Neural cell (in vitro differentiated cells): ENCODE measurements at regions not wholly inside any gene's neighbourhood (a gene's known extent, or its start where the extent isn't known, plus 50 kb on each side); places are given as distances from the start of the nearest gene placed in this dataset.

Experiments used
- MXI1 ChIP-seq: fragments of 450-650 bp; conservative IDR thresholded peaks from 2 replicates; pipeline ENCODE4 v1.6.1; 2014; ENCODE audit warnings: antibody characterized with exemption, mild to moderate bottlenecking; ENCODE audit not compliant: poor library complexity, severe bottlenecking
- POLR2AphosphoS5 ChIP-seq: IDR thresholded peaks from 2 replicates; pipeline ENCODE4 v1.6.1; 2012
- RAD21 ChIP-seq: fragments of 450-650 bp; conservative IDR thresholded peaks from 2 replicates; pipeline ENCODE4 v1.6.1; 2014; ENCODE audit warnings: antibody characterized with exemption, mild to moderate bottlenecking, moderate library complexity
- SMC3 ChIP-seq: fragments of 450-650 bp; conservative IDR thresholded peaks from 2 replicates; pipeline ENCODE4 v1.6.1; 2014; ENCODE audit warnings: antibody characterized with exemption, mild to moderate bottlenecking, moderate library complexity; ENCODE audit not compliant: poor library complexity
- TAF1 ChIP-seq: IDR thresholded peaks from 2 replicates; pipeline ENCODE4 v1.6.1; 2012; ENCODE audit warnings: low read depth
- TF ChIP-seq, protein P1 (sequence below): fragments of 450-650 bp; IDR thresholded peaks from 2 replicates; pipeline ENCODE4 v1.5.1; 2014; ENCODE audit warnings: antibody characterized with exemption, mild to moderate bottlenecking, moderate library complexity; ENCODE audit not compliant: poor library complexity, severe bottlenecking

DNA sequence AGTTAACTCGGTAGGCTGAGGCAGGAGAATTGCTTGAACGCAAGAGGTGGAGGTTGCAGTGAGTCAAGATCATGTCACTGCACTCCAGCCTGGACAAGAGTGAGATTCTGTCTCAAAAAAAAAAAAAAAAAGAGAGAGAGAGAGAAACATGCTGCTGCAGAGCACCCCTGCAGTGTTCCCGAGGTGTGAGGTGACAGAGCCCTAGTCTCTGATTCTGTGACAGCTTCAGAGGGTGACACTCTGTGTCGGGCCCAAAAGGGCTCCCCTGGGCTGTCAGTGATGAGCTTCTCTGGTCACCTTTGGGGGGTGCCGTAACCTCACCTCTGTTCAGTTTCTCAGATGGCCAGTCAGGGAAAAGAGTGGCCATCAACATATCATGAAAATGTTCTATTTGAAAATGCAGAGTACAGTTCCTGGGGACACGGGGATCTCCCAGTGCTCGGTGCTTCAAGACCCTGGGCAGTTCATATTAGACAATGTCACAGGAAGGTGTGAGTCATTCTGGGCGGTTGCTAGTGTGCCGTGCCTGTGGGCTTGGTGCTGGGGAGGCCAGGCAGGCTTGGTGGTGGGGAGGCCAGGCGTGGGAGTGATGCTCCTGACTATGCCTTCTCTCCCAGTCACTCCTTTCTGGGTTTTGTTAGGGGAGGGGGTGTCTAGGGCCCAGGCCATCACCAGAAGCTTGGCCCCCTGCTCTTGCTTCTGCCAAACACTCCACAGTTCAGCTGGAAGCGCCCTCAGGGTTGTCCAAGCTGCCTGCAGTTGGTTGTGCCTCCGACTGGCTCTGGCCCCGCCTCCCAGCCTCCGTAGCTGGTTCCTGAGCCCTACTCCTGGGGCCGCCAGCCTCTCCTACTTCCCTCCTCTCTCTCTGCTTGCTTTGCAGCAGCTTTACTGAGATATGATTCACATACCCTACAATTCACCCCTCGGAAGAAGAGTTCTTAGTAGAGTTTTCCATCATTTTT lies 52.5 kb upstream of the CLDN5 start:
- TF ChIP-seq, protein P1, sequence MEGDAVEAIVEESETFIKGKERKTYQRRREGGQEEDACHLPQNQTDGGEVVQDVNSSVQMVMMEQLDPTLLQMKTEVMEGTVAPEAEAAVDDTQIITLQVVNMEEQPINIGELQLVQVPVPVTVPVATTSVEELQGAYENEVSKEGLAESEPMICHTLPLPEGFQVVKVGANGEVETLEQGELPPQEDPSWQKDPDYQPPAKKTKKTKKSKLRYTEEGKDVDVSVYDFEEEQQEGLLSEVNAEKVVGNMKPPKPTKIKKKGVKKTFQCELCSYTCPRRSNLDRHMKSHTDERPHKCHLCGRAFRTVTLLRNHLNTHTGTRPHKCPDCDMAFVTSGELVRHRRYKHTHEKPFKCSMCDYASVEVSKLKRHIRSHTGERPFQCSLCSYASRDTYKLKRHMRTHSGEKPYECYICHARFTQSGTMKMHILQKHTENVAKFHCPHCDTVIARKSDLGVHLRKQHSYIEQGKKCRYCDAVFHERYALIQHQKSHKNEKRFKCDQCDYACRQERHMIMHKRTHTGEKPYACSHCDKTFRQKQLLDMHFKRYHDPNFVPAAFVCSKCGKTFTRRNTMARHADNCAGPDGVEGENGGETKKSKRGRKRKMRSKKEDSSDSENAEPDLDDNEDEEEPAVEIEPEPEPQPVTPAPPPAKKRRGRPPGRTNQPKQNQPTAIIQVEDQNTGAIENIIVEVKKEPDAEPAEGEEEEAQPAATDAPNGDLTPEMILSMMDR = no peak
- no peak for TF ChIP-seq TAF1
- TF ChIP-seq MXI1 = no peak
- TF ChIP-seq POLR2AphosphoS5 = no peak
- TF ChIP-seq SMC3 = no peak
- TF ChIP-seq RAD21 = no peak
